C4-2B (cell line): ENCODE measurements at regions not wholly inside any gene's neighbourhood (a gene's known extent, or its start where the extent isn't known, plus 50 kb on each side); places are given as distances from the start of the nearest gene placed in this dataset.

ENCODE experiments used
- H3K27ac ChIP-seq: fragments of 450-650 bp; 2 replicates; pipeline ENCODE4 v1.5.1; 2017
- CTCF ChIP-seq: fragments of 450-650 bp; conservative IDR thresholded peaks from 2 replicates; pipeline ENCODE4 v1.5.1; 2017; ENCODE audit warnings: mild to moderate bottlenecking
- ZFX ChIP-seq: fragments of 450-650 bp; IDR thresholded peaks from 2 replicates; pipeline ENCODE4 v1.6.1; 2017

DNA sequence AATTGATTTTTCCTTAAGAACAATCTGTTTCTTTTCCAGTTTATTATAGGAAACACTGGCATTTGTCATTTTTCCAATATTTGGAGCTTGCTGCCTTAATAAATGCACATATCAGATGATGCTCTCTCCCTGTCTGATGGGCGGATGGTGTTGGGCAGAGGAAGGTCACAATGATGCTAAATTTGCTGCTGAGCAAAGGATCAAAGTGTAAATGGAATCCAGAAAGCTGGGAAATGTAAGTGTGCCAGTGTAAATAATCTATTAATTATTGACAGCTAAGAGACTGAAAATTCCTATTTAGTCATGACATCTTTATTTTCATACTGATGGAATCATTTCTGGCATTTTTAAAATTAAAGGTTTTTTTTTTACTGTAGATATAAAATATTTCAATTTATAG lies 243.2 kb downstream of the PTBP2 start:
- TF ChIP-seq ZFX (no peak), CTCF (no peak)
- H3K27ac ChIP-seq: no peak overlapping the region

DNA sequence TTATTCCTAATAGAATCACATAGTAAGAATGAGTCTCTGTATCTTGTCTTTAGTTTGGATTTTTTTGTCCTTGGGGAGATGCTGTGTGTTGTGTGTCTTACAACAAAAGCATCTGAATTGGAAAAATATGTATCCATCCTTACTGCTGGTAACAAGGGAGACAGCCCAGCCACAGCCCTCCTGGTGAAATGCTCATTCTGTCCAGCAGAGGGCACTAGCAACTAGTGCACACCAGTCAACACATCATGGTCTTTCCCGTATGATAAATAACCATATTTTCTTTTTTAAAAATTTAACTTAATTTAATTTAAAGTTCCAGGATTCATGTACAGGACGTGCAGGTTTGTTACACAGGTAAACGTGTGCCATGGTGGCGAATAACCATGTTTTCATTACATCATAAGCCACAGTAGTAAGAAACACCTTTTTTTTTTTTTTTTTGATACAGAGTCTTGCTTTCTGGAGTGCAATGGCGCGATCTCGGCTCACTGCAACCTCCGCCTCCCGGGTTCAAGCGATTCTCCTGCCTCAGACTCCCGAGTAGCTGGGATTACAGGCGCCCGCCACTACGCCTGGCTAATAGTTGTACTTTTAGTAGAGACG lies 245.1 kb downstream of the PTBP2 start:
- TF ChIP-seq CTCF (peak; percentile 94), ZFX (no peak)
- H3K27ac ChIP-seq: no peak overlapping the region

- H3K27ac ChIP-seq: no peak overlapping the region
- no peak for TF ChIP-seq CTCF
These were observed 245.7 kb downstream of the PTBP2 start for GRCh38 chr1:96967311-96967710.

- H3K27ac ChIP-seq: no peak overlapping the region
- TF ChIP-seq CTCF: no peak
- TF ChIP-seq ZFX: no peak
These were observed 247.0 kb downstream of the PTBP2 start for GRCh38 chr1:96968541-96968940.

DNA sequence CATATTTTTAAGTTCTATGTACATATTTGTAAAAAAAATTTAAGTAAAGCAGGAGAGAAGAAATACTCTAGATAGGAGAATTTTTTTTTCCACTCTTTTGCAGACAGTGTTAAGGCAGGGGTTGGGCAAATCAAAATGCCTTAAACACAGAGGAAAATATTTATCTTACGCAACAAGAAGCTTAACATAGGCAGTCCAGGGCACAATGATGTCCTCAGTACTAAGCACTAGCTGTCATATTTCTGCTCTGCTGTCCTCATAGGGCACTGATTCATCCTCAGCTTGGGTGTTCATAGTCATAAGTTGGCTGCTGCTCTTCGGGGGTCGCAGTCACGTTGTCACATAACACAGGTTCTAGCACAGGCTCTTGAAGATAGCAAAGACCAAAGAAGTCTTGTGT lies 247.4 kb downstream of the PTBP2 start:
- no peak for TF ChIP-seq ZFX
- TF ChIP-seq CTCF: no peak
- H3K27ac ChIP-seq: no peak overlapping the region

GRCh38 chr1:96969656-96970163 lies 248.1 kb downstream of the PTBP2 start:
- TF ChIP-seq CTCF: no peak
- TF ChIP-seq ZFX: no peak
- H3K27ac ChIP-seq: no peak overlapping the region

- H3K27ac ChIP-seq: no peak overlapping the region
- TF ChIP-seq ZFX (no peak), CTCF (no peak)
These were observed 249.9 kb downstream of the PTBP2 start for GRCh38 chr1:96971439-96971838.
